ENCODE measurements at regions not wholly inside any gene's neighbourhood (a gene's known extent, or its start where the extent isn't known, plus 50 kb on each side); places are given as distances from the start of the nearest gene placed in this dataset.
A peak's percentile ranks its signal among the peaks of the same experiment; 100 is the strongest.

DNA sequence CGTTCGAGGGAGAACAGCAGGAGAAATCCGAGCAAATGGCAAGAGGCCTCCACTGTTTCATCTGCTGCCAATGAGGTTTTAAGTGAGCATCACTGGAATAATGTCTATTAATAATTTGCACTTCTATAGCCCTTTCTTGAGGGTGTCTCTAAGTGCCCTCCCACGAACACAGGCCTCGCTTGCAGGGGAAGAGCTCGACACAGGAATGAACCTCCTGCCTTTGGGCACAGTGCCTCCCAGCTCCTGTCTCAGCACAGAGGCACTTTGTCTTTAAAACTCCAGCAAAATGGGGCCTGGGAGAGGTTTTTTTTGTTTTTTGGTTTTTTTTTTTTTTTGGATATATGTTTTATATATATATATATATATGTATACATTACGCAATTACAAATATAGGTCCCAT, 56.6 kb downstream of the OLIG1 start:
- no peaks in the 10 kb centered on the region for H3K9me3 ChIP-seq
- intact Hi-C loops (cut with DNase I), result loop anchor here (10.0 kb wide), 1 partner anchor 292 kb away; no protein-coding TSS in a partner anchor
- no peaks in the 10 kb centered on the region for H3K4me1 ChIP-seq
- H3K27me3 ChIP-seq, result no peaks in the 10 kb centered on the region
- no peak overlapping the region for H3K9ac ChIP-seq (ENCODE audit: low read depth in 2 of 2, low read length in 2 of 2)
- no peak overlapping the region for H3K27ac ChIP-seq
- no peaks in the 10 kb centered on the region for H3K36me3 ChIP-seq
- TF ChIP-seq CTCF (IDR thresholded peaks at IDR 0.05), result no peak
- DNase-seq, result no peak
- H3K4me3 ChIP-seq, result no peak overlapping the region

- peak; percentile 61 for DNase-seq
- Histone ChIP-seq H3K27me3 (no peaks in the 10 kb centered on the region), H3K36me3 (no peaks in the 10 kb centered on the region), H3K4me3 (no peak overlapping the region), H3K4me1 (no peaks in the 10 kb centered on the region), H3K9ac (ENCODE audit: low read depth in 2 of 2, low read length in 2 of 2) (no peak overlapping the region), H3K9me3 (no peaks in the 10 kb centered on the region), H3K27ac (no peak overlapping the region)
- intact Hi-C loops (cut with DNase I), result loop anchor here (10.0 kb wide), 1 partner anchor 293 kb away; no protein-coding TSS in a partner anchor
- peak; percentile 56 for TF ChIP-seq CTCF (IDR thresholded peaks at IDR 0.05)
Measured at GRCh38 chr21:33127154-33127867, 57.4 kb downstream of the OLIG1 start.

DNA sequence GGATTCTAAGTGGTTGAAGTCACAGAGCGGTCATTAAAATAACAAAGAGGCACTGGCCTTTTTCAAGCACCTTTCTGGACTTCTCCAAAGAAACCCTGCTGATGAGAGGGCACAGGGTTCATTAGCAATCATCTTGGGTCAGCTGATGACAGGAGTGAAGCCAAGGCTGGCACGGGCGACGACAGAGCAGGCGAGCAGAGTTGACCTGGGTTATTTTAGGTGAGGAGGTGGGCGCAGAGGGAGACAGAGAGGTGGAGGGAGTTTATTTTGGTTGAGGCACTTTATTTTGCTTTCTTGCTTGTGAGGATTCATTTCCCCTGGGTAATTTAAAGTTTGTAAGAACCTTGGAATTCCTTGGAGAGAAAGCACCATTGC, 57.9 kb downstream of the OLIG1 start:
- no peak for DNase-seq
- no peak overlapping the region for H3K9ac ChIP-seq (ENCODE audit: low read depth in 2 of 2, low read length in 2 of 2)
- H3K9me3 ChIP-seq, result no peaks in the 10 kb centered on the region
- no peaks in the 10 kb centered on the region for H3K36me3 ChIP-seq
- no peaks in the 10 kb centered on the region for H3K27me3 ChIP-seq
- no peaks in the 10 kb centered on the region for H3K4me1 ChIP-seq
- no peak overlapping the region for H3K27ac ChIP-seq
- no peak overlapping the region for H3K4me3 ChIP-seq
- no peak for TF ChIP-seq CTCF (IDR thresholded peaks at IDR 0.05)
- intact Hi-C loops (cut with DNase I), result loop anchor here (10.0 kb wide), 1 partner anchor 293 kb away; no protein-coding TSS in a partner anchor

GRCh38 chr21:33128538-33128937, 58.6 kb downstream of the OLIG1 start:
- intact Hi-C loops (cut with DNase I), result loop anchor here (10.0 kb wide), 1 partner anchor 294 kb away; no protein-coding TSS in a partner anchor
- no peak overlapping the region for H3K4me3 ChIP-seq
- no peaks in the 10 kb centered on the region for H3K9me3 ChIP-seq
- DNase-seq, result no peak
- no peak for TF ChIP-seq CTCF (IDR thresholded peaks at IDR 0.05)
- no peak overlapping the region for H3K27ac ChIP-seq
- no peak overlapping the region for H3K9ac ChIP-seq (ENCODE audit: low read depth in 2 of 2, low read length in 2 of 2)
- no peaks in the 10 kb centered on the region for H3K4me1 ChIP-seq
- no peaks in the 10 kb centered on the region for H3K27me3 ChIP-seq
- no peaks in the 10 kb centered on the region for H3K36me3 ChIP-seq

DNA sequence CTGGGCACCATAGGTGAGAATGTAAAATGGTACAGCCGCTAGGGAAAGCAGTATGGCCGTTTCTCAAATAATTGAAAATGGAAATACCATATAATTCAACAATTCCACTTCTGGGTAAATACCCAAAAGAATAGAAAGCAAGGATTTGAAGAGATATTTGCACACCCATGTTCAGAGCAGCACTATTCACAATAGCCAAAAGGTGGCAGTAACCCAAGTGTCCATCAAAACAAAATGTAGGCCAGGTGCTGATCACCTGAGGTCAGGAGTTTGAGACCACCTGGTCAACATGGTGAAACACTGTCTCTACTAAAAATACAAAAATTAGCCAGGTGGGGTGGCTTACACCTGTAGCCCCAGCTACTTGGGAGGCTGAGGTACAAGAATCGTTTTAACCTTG, 62.1 kb downstream of the OLIG1 start:
- intact Hi-C loops (cut with DNase I), result no loop called here
- no peaks in the 10 kb centered on the region for H3K27me3 ChIP-seq
- no peak overlapping the region for H3K27ac ChIP-seq

More for the DNA sequence above, 62.1 kb downstream of the OLIG1 start:
- no peaks in the 10 kb centered on the region for H3K9me3 ChIP-seq
- DNase-seq, result no peak
- no peak overlapping the region for H3K4me3 ChIP-seq
- no peaks in the 10 kb centered on the region for H3K36me3 ChIP-seq
- no peak for TF ChIP-seq CTCF (IDR thresholded peaks at IDR 0.05)
- H3K4me1 ChIP-seq, result no peaks in the 10 kb centered on the region
- no peak overlapping the region for H3K9ac ChIP-seq (ENCODE audit: low read depth in 2 of 2, low read length in 2 of 2)

All from colonic mucosa (tissue), 4 donors.